K562 (cell line): ENCODE measurements at regions not wholly inside any gene's neighbourhood (a gene's known extent, or its start where the extent isn't known, plus 50 kb on each side); places are given as distances from the start of the nearest gene placed in this dataset.

Experiments used
- ATAC-seq: fragments of 200-7000 bp; cut with Tn5 transposase; 3 replicates; pipeline ENCODE4 v1.9.1; 2020; ENCODE audit warnings: moderate library complexity
- BruUV-seq: library from RNA; stranded (reverse); fragments of 400-500 nt; replicated peaks from 2 replicates; lab custom pipeline; 2021; lab: Mats Ljungman, UMichigan
- CTCF ChIA-PET: fragments of 300-600 bp; formaldehyde crosslinking; extraction: SDS; loops from one replicate; lab custom pipeline; 2021; ENCODE audit warnings: low intra/inter-chr PET ratio; lab: Yijun Ruan, JAX
- POLR2A ChIA-PET: fragments of 300-600, 350-650 bp; sonication (Branson Sonifier 250); formaldehyde crosslinking; extraction: SDS; loops from one replicate; lab custom pipeline; 2021; ENCODE audit warnings: antibody characterized with exemption, inconsistent platforms; lab: Yijun Ruan, JAX
- DNase-seq, 4 experiments: peaks; one replicate each; pipeline versions ENCODE4 v3.0.0 to v3.0.0-alpha.2; 2011 to 2018; ENCODE audit warnings: low spot score in 3 of 4, mixed read lengths in 3 of 4; ENCODE audit errors: extremely low read depth in 1 of 4
- FAIRE-seq: peaks from 2 replicates; lab custom pipeline; 2011; peaks lifted over from hg19 to GRCh38; lab: Jason Lieb, UNC
- H2AFZ ChIP-seq: 2 replicates; pipeline ENCODE4 v1.6.0; 2011; ENCODE audit warnings: low read depth, low read length, control low read depth, inconsistent platforms
- H3K27ac ChIP-seq: fragments of 200-600 bp; 3 replicates; pipeline ENCODE4 v1.8.0; 2011; ENCODE audit warnings: low read depth, mild to moderate bottlenecking, control low read depth, inconsistent platforms, low read length, moderate library complexity, mixed read lengths; ENCODE audit errors: extremely low read depth
- H3K27me3 ChIP-seq, 2 experiments: fragments of 300-600 bp in 1 of 2; 2 replicates in 1 of 2; 3 replicates in 1 of 2; pipeline versions ENCODE4 v1.6.0 to v1.8.0; 2011; ENCODE audit warnings: inconsistent platforms in 2 of 2, low read length in 2 of 2, mild to moderate bottlenecking in 1 of 2, mixed read lengths in 1 of 2, moderate library complexity in 1 of 2; ENCODE audit not compliant: control insufficient read depth in 2 of 2, insufficient read depth in 2 of 2
- H3K36me3 ChIP-seq: fragments of 300-600 bp; 3 replicates; pipeline ENCODE4 v1.8.0; 2011; ENCODE audit warnings: mild to moderate bottlenecking, low read length, inconsistent platforms; ENCODE audit not compliant: control insufficient read depth, insufficient read depth
- H3K4me1 ChIP-seq, 2 experiments: fragments of 200-600 bp in 1 of 2; replicated peaks in 1 of 2; 2 replicates in 1 of 2; 3 replicates in 1 of 2; pipeline versions ENCODE4 v1.5.1 to v1.8.0; 2011; ENCODE audit warnings: inconsistent platforms in 2 of 2, low read length in 2 of 2, mild to moderate bottlenecking in 1 of 2, mixed read lengths in 1 of 2, moderate library complexity in 1 of 2; ENCODE audit not compliant: control insufficient read depth in 2 of 2, insufficient read depth in 2 of 2
- H3K4me2 ChIP-seq: 2 replicates; pipeline ENCODE4 v1.6.1; 2011; ENCODE audit warnings: low read length, control low read depth, inconsistent platforms, mixed read lengths; ENCODE audit not compliant: insufficient read depth
- H3K4me3 ChIP-seq: fragments of 200-600 bp; sonication (generic), shearing (Covaris generic); 2 replicates; pipeline ENCODE4 v1.5.1; 2016; ENCODE audit warnings: control low read depth, inconsistent platforms
- H3K79me2 ChIP-seq: fragments of 200-600 bp; 3 replicates; pipeline ENCODE4 v1.8.0; 2011; ENCODE audit warnings: low read length, inconsistent platforms; ENCODE audit not compliant: control insufficient read depth, insufficient read depth
- H3K9ac ChIP-seq, 2 experiments: 2 replicates each; pipeline versions ENCODE4 v1.6.0 to v1.6.1; 2011; ENCODE audit warnings: low read depth in 2 of 2, low read length in 2 of 2, control low read depth in 1 of 2, inconsistent platforms in 1 of 2, mild to moderate bottlenecking in 1 of 2, mixed read lengths in 1 of 2; ENCODE audit not compliant: insufficient read depth in 1 of 2
- H3K9me1 ChIP-seq: one replicate; pipeline ENCODE4 v1.6.0; 2011; ENCODE audit warnings: inconsistent platforms, mild to moderate bottlenecking, low read length, moderate library complexity; ENCODE audit not compliant: control insufficient read depth, insufficient read depth
- H3K9me3 ChIP-seq: replicated peaks from 2 replicates; pipeline ENCODE4 v1.5.1; 2011; ENCODE audit warnings: low read depth, low read length, inconsistent platforms; ENCODE audit not compliant: control insufficient read depth, insufficient read depth
- H4K20me1 ChIP-seq: replicated peaks from 2 replicates; pipeline ENCODE4 v1.6.1; 2011; ENCODE audit warnings: low read length, inconsistent platforms, mixed read lengths; ENCODE audit not compliant: control insufficient read depth, insufficient read depth
- HMG20A ChIP-seq: fragments of 450-650 bp; formaldehyde crosslinking; conservative IDR thresholded peaks from 2 replicates; pipeline ENCODE4 v1.4.0; 2020; ENCODE audit warnings: mild to moderate bottlenecking, mixed read lengths
- MAFF ChIP-seq: IDR thresholded peaks from 2 replicates; pipeline ENCODE4 v1.6.1; 2012; ENCODE audit warnings: low read length, improper control_type of control experiment
- MTA2 ChIP-seq: fragments of 450-650 bp; IDR thresholded peaks from 2 replicates; pipeline ENCODE4 v1.6.1; 2016; ENCODE audit warnings: low read depth
- NCOA6 ChIP-seq: fragments of 450-650 bp; IDR thresholded peaks from 2 replicates; pipeline ENCODE4 v1.6.1; 2017; ENCODE audit warnings: mild to moderate bottlenecking
- NFRKB ChIP-seq: fragments of 450-650 bp; IDR thresholded peaks from 2 replicates; pipeline ENCODE4 v1.6.1; 2016; ENCODE audit warnings: low read depth
- NR2F6 ChIP-seq: fragments of 450-650 bp; formaldehyde crosslinking; IDR thresholded peaks from 2 replicates; pipeline ENCODE4 v1.4.0; 2020; ENCODE audit warnings: mild to moderate bottlenecking
- OTX1 ChIP-seq: fragments of 450-650 bp; formaldehyde crosslinking; IDR thresholded peaks from 2 replicates; pipeline ENCODE4 v1.4.0; 2022; ENCODE audit warnings: mild to moderate bottlenecking
- PRPF4 ChIP-seq: fragments of 200-400 bp; formaldehyde crosslinking; IDR thresholded peaks from one replicate; pipeline ENCODE4 v1.6.1; 2017; ENCODE audit warnings: low read length, low read depth, mild to moderate bottlenecking; ENCODE audit not compliant: insufficient read depth, poor library complexity, severe bottlenecking
- RBM22 ChIP-seq: fragments of 200-400 bp; formaldehyde crosslinking; IDR thresholded peaks from 2 replicates; pipeline ENCODE4 v1.6.1; 2018; ENCODE audit warnings: low read length, low read depth; ENCODE audit not compliant: poor library complexity, severe bottlenecking
- SMARCC2 ChIP-seq: fragments of 450-650 bp; IDR thresholded peaks from 2 replicates; pipeline ENCODE4 v1.6.1; 2017; ENCODE audit warnings: antibody characterized with exemption, moderate library complexity, mild to moderate bottlenecking, low read depth
- ZHX1 ChIP-seq: fragments of 150-350 bp; conservative IDR thresholded peaks from 2 replicates; pipeline ENCODE4 v1.6.1; 2014; ENCODE audit warnings: low read length
- ZNF511 ChIP-seq: sonication (generic); formaldehyde crosslinking; IDR thresholded peaks from 2 replicates; pipeline ENCODE4 v1.8.0; 2022; ENCODE audit warnings: mild to moderate bottlenecking, missing genetic modification reagents
- WGBS: fragments of 100-300 bp; shearing (Covaris generic); methylation state at CpG from one replicate; pipeline ENCODE4 v1.1.6; 2016; ENCODE audit warnings: low coverage, mixed read lengths; ENCODE audit not compliant: insufficient coverage; ENCODE audit errors: missing lambda C conversion rate; 5-methylcytosine and 5-hydroxymethylcytosine counted together
- in situ Hi-C: fragments of 300-500 bp; cut with MboI; formaldehyde crosslinking; loops from 4 replicates; pipeline ENCODE4 v1.15.0; 2018; ENCODE audit warnings: inconsistent platforms, mixed read lengths
- intact Hi-C: fragments of 100-400 bp; cut with micrococcal nuclease; formaldehyde crosslinking; loops from 2 replicates; pipeline ENCODE4 v1.14.2; 2022

- TF ChIP-seq ZNF511 (CRISPR knock-in tag) = no peak
- TF ChIP-seq OTX1 (CRISPR knock-in tag) = no peak
- TF ChIP-seq NR2F6 = no peak
Measured at GRCh38 chr1:181392613-181393220, 90.6 kb upstream of the CACNA1E start (continued).

- DNase-seq (no peak), ATAC-seq (no peak), FAIRE-seq (no peak)
- Histone ChIP-seq H3K27me3 (peaks cover 0 to 29% of the 10 kb centered on the region in 2 experiments; a peak in 3 of 5 replicates), H3K79me2 (no peaks in the 10 kb centered on the region), H3K4me2 (no peak overlapping the region), H2AFZ (no peak overlapping the region), H4K20me1 (no peaks in the 10 kb centered on the region), H3K36me3 (no peaks in the 10 kb centered on the region), H3K4me1 (no peaks in the 10 kb centered on the region), H3K4me3 (no peak overlapping the region), H3K9me1 (no peaks in the 10 kb centered on the region), H3K9ac (no peak overlapping the region), H3K9me3 (no peaks in the 10 kb centered on the region), H3K27ac (no peak overlapping the region)
- in situ Hi-C loops = no loop called here
- WGBS = 0% methylated on average over 2 of the region's 2 CpGs
- POLR2A ChIA-PET = no interaction called here
- CTCF ChIA-PET = no interaction called here
- intact Hi-C loops = no loop called here
- BruUV-seq = no TSS peak
- TF ChIP-seq ZHX1 (no peak), MTA2 (no peak), NCOA6 (no peak), MAFF (no peak), PRPF4 (no peak), NFRKB (no peak), HMG20A (no peak), SMARCC2 (no peak), RBM22 (no peak)
Measured at GRCh38 chr1:181394766-181395165, 88.6 kb upstream of the CACNA1E start.
